ENCODE measurements at regions not wholly inside any gene's neighbourhood (a gene's known extent, or its start where the extent isn't known, plus 50 kb on each side); places are given as distances from the start of the nearest gene placed in this dataset.

GRCh38 chr21:15559660-15560059, 170.1 kb upstream of the USP25 start:
- in situ Hi-C loops (cut with MboI), result no loop called here
- no peaks in the 10 kb centered on the region; the same call in 1 of the 2 replicates for H3K4me1 ChIP-seq (ENCODE audit: insufficient read depth)
- no peaks in the 10 kb centered on the region for H3K9me2 ChIP-seq (ENCODE audit: insufficient read depth)
- no peaks in the 10 kb centered on the region for H3K79me2 ChIP-seq (ENCODE audit: insufficient read depth)
- WGBS, 2 experiments (ENCODE audit: low coverage in 1 of 2, low lambda C conversion rate in 2 of 2, missing lambda C conversion rate in 2 of 2), result 96 to 100% methylated on average over 2 of the region's 2 CpGs
- 0 out of 2 replicates have a peak, but pooled peaks cover 8% of the 10 kb centered on the region for H3K27me3 ChIP-seq (replicated peaks; ENCODE audit: insufficient read depth)
- H2AFZ ChIP-seq, result no peak overlapping the region
- no peak overlapping the region for H3K4me2 ChIP-seq (ENCODE audit: unreplicated experiment)
- no peaks in the 10 kb centered on the region for H3K36me3 ChIP-seq (ENCODE audit: low read depth)
- H3K4me3 ChIP-seq, result no peak overlapping the region
- TF ChIP-seq EZH2phosphoT487 (IDR thresholded peaks at IDR 0.05; ENCODE audit: insufficient read depth, low read depth) (no peak), EZH2 (IDR thresholded peaks at IDR 0.05; ENCODE audit: insufficient read depth, poor library complexity, severe bottlenecking) (no peak)
- H3F3A ChIP-seq (ENCODE audit: insufficient read depth), result no peaks in the 10 kb centered on the region
- H3K9me3 ChIP-seq (ENCODE audit: low read depth), result no peaks in the 10 kb centered on the region
- H4K20me1 ChIP-seq (ENCODE audit: insufficient read depth), result no peaks in the 10 kb centered on the region
- H3K9ac ChIP-seq, result no peak overlapping the region
- DNase-seq, result no peak
- H3K27ac ChIP-seq, result no peak overlapping the region

- no peak overlapping the region for H3K9ac ChIP-seq
- no peaks in the 10 kb centered on the region for H3F3A ChIP-seq (ENCODE audit: insufficient read depth)
- no peaks in the 10 kb centered on the region for H3K79me2 ChIP-seq (ENCODE audit: insufficient read depth)
- no peaks in the 10 kb centered on the region; the same call in 1 of the 2 replicates for H3K4me1 ChIP-seq (ENCODE audit: insufficient read depth)
- no peak for TF ChIP-seq EZH2phosphoT487 (IDR thresholded peaks at IDR 0.05; ENCODE audit: insufficient read depth, low read depth)
- TF ChIP-seq EZH2 (IDR thresholded peaks at IDR 0.05; ENCODE audit: insufficient read depth, poor library complexity, severe bottlenecking), result no peak
- H3K9me2 ChIP-seq (ENCODE audit: insufficient read depth), result no peaks in the 10 kb centered on the region
- in situ Hi-C loops (cut with MboI), result no loop called here
- H3K4me3 ChIP-seq, result no peak overlapping the region
- no peak overlapping the region for H3K4me2 ChIP-seq (ENCODE audit: unreplicated experiment)
- H4K20me1 ChIP-seq (ENCODE audit: insufficient read depth), result no peaks in the 10 kb centered on the region
- H3K36me3 ChIP-seq (ENCODE audit: low read depth), result no peaks in the 10 kb centered on the region
- 46 to 47% methylated on average over 6 of the region's 6 CpGs for WGBS, 2 experiments (ENCODE audit: low coverage in 1 of 2, low lambda C conversion rate in 2 of 2, missing lambda C conversion rate in 2 of 2)
- no peak overlapping the region for H3K27ac ChIP-seq
- H3K27me3 ChIP-seq (replicated peaks; ENCODE audit: insufficient read depth), result 0 out of 2 replicates have a peak, but pooled peaks cover 8% of the 10 kb centered on the region
- peak; percentile 20 for DNase-seq
- H2AFZ ChIP-seq, result no peak overlapping the region
- no peaks in the 10 kb centered on the region for H3K9me3 ChIP-seq (ENCODE audit: low read depth)
These were observed 169.3 kb upstream of the USP25 start for GRCh38 chr21:15560383-15561056.

- Histone ChIP-seq H3K9me3 (ENCODE audit: low read depth) (no peaks in the 10 kb centered on the region), H3K4me1 (ENCODE audit: insufficient read depth) (no peaks in the 10 kb centered on the region; the same call in 1 of the 2 replicates), H3K79me2 (ENCODE audit: insufficient read depth) (no peaks in the 10 kb centered on the region), H4K20me1 (ENCODE audit: insufficient read depth) (no peaks in the 10 kb centered on the region), H3K27ac (no peak overlapping the region), H3K4me2 (ENCODE audit: unreplicated experiment) (no peak overlapping the region), H3K9me2 (ENCODE audit: insufficient read depth) (no peaks in the 10 kb centered on the region), H3F3A (ENCODE audit: insufficient read depth) (no peaks in the 10 kb centered on the region), H3K36me3 (ENCODE audit: low read depth) (no peaks in the 10 kb centered on the region), H3K4me3 (no peak overlapping the region), H2AFZ (no peak overlapping the region), H3K27me3 (replicated peaks; ENCODE audit: insufficient read depth) (0 out of 2 replicates have a peak, but pooled peaks cover 8% of the 10 kb centered on the region), H3K9ac (no peak overlapping the region)
- in situ Hi-C loops (cut with MboI), result no loop called here
- no peak for TF ChIP-seq EZH2phosphoT487 (IDR thresholded peaks at IDR 0.05; ENCODE audit: insufficient read depth, low read depth)
- no peak for DNase-seq
These were observed 167.0 kb upstream of the USP25 start for GRCh38 chr21:15562748-15563147.

GRCh38 chr21:15564907-15565306, 164.9 kb upstream of the USP25 start:
- H4K20me1 ChIP-seq (ENCODE audit: insufficient read depth), result no peaks in the 10 kb centered on the region
- H3K27ac ChIP-seq, result no peak overlapping the region
- H3K4me2 ChIP-seq (ENCODE audit: unreplicated experiment), result no peak overlapping the region
- H3K36me3 ChIP-seq (ENCODE audit: low read depth), result no peaks in the 10 kb centered on the region
- TF ChIP-seq EZH2phosphoT487 (IDR thresholded peaks at IDR 0.05; ENCODE audit: insufficient read depth, low read depth), result no peak
- TF ChIP-seq EZH2 (IDR thresholded peaks at IDR 0.05; ENCODE audit: insufficient read depth, poor library complexity, severe bottlenecking), result no peak
- H3K9ac ChIP-seq, result no peak overlapping the region
- no peaks in the 10 kb centered on the region for H3K79me2 ChIP-seq (ENCODE audit: insufficient read depth)
- no peak overlapping the region for H3K4me3 ChIP-seq
- no peak overlapping the region for H2AFZ ChIP-seq
- no peaks in the 10 kb centered on the region for H3K9me3 ChIP-seq (ENCODE audit: low read depth)
- 0 out of 2 replicates have a peak, but pooled peaks cover 8% of the 10 kb centered on the region for H3K27me3 ChIP-seq (replicated peaks; ENCODE audit: insufficient read depth)
- no peaks in the 10 kb centered on the region for H3F3A ChIP-seq (ENCODE audit: insufficient read depth)
- no peaks in the 10 kb centered on the region; the same call in 1 of the 2 replicates for H3K4me1 ChIP-seq (ENCODE audit: insufficient read depth)
- in situ Hi-C loops (cut with MboI), result no loop called here
- 72 to 78% methylated on average over 4 of the region's 4 CpGs for WGBS, 2 experiments (ENCODE audit: low coverage in 1 of 2, low lambda C conversion rate in 2 of 2, missing lambda C conversion rate in 2 of 2)
- H3K9me2 ChIP-seq (ENCODE audit: insufficient read depth), result no peaks in the 10 kb centered on the region
- DNase-seq, result no peak
